AG04450 (cell line): ENCODE measurements at regions not wholly inside any gene's neighbourhood (a gene's known extent, or its start where the extent isn't known, plus 50 kb on each side); places are given as distances from the start of the nearest gene placed in this dataset.
A peak's percentile ranks its signal among the peaks of the same experiment; 100 is the strongest.

Experiments
- CTCF ChIA-PET: fragments of 300-600, 350-600 bp; formaldehyde crosslinking; extraction: SDS; loops from one replicate; lab custom pipeline; 2022; ENCODE audit warnings: antibody characterized with exemption, inconsistent platforms; lab: Charles Lee
- POLR2A ChIA-PET: fragments of 350-600 bp; formaldehyde crosslinking; extraction: SDS; loops from one replicate; lab custom pipeline; 2021; ENCODE audit warnings: antibody characterized with exemption, inconsistent platforms; lab: Yijun Ruan, JAX
- DNase-seq: peaks from one replicate; pipeline ENCODE4 v3.0.0-alpha.2; 2011; ENCODE audit warnings: low read depth, low spot score
- H3K27ac ChIP-seq: one replicate; pipeline ENCODE4 v1.5.1; 2012; ENCODE audit warnings: low read depth, low read length, control low read depth
- H3K27me3 ChIP-seq: one replicate; pipeline ENCODE4 v1.6.0; 2012; ENCODE audit warnings: low read length; ENCODE audit not compliant: control insufficient read depth, insufficient read depth
- H3K4me3 ChIP-seq: 2 replicates; pipeline ENCODE4 v1.5.1; 2011; ENCODE audit warnings: mild to moderate bottlenecking, low read depth, low read length, control low read depth
- H3K9me3 ChIP-seq: 2 replicates; pipeline ENCODE4 v1.5.1; 2012; ENCODE audit warnings: low read length; ENCODE audit not compliant: control insufficient read depth, insufficient read depth
- CTCF ChIP-seq: IDR thresholded peaks from 2 replicates; pipeline ENCODE4 v1.5.1; 2011; ENCODE audit warnings: low read depth, low read length, control low read depth, inconsistent platforms

DNA sequence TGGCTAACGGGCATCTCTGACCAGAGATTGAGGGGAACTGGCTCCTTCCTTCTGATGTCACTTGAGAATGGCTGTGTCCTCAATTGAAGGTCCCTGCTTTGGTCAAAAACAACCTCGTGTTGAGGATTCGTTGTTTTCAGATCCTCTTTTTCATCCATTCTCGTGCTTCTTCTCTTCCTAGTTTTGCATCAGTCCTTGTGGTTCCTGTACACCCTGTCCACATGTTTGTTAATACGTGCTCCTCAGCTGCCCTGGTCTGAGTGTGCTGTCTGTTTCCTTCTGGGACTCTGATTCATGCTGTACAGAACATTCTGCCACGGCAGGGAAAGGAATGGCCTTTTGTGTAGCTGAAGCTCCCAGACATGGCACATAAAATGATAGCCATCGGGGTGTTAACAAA is 863.2 kb upstream of the GOT2 start:
- no peak for TF ChIP-seq CTCF
- no peak overlapping the region for H3K27ac ChIP-seq
- H3K9me3 ChIP-seq = no peaks in the 10 kb centered on the region
- CTCF ChIA-PET = no interaction called here
- POLR2A ChIA-PET = no interaction called here
- no peak overlapping the region for H3K4me3 ChIP-seq
- no peaks in the 10 kb centered on the region for H3K27me3 ChIP-seq
- no peak for DNase-seq

GRCh38 chr16:59596693-59597092 is 862.6 kb upstream of the GOT2 start:
- POLR2A ChIA-PET = no interaction called here

GRCh38 chr16:59593194-59593661 is 859.1 kb upstream of the GOT2 start:
- H3K4me3 ChIP-seq = no peak overlapping the region
- peak; percentile 36 for DNase-seq
- CTCF ChIA-PET = no interaction called here
- no peaks in the 10 kb centered on the region for H3K27me3 ChIP-seq
- no peak overlapping the region for H3K27ac ChIP-seq
- no peak for TF ChIP-seq CTCF
- POLR2A ChIA-PET = interaction anchor here (1.5 kb wide), 1 partner anchor 41 kb away, joined by 3 read pairs; no protein-coding TSS in a partner anchor
- H3K9me3 ChIP-seq = no peaks in the 10 kb centered on the region

More at GRCh38 chr16:59596693-59597092, 862.6 kb upstream of the GOT2 start:
- no peak for TF ChIP-seq CTCF
- H3K9me3 ChIP-seq = no peaks in the 10 kb centered on the region
- no peaks in the 10 kb centered on the region for H3K27me3 ChIP-seq
- H3K27ac ChIP-seq = no peak overlapping the region
- CTCF ChIA-PET = no interaction called here
- DNase-seq = no peak
- H3K4me3 ChIP-seq = no peak overlapping the region

GRCh38 chr16:59591480-59591879 is 857.4 kb upstream of the GOT2 start:
- DNase-seq = no peak
- POLR2A ChIA-PET = no interaction called here

DNA sequence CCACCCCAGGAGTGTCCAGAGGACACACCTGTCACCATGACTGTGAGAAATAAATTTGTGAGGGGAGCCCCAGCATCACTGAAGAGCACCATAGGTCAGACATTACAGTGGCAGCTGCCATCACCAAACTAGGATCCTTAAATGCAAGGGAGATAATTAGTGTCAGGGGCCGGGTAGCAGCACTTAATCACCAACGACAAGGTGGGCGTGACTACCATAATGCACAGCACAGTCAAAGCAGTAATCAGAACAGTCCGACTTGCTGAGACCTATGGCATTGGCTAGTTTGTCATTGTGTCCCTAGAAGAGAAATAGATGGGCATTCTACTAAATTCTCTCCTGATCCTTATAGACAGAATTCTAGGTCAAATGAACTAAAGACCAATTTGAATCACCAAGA is 856.7 kb upstream of the GOT2 start:
- Histone ChIP-seq H3K27me3 (no peaks in the 10 kb centered on the region), H3K27ac (no peak overlapping the region), H3K4me3 (no peak overlapping the region), H3K9me3 (no peaks in the 10 kb centered on the region)
- TF ChIP-seq CTCF = no peak
- CTCF ChIA-PET = no interaction called here
- no peak for DNase-seq
- POLR2A ChIA-PET = no interaction called here

More at GRCh38 chr16:59591480-59591879, 857.4 kb upstream of the GOT2 start:
- no peak overlapping the region for H3K4me3 ChIP-seq
- no peak overlapping the region for H3K27ac ChIP-seq
- H3K27me3 ChIP-seq = no peaks in the 10 kb centered on the region
- no peak for TF ChIP-seq CTCF
- H3K9me3 ChIP-seq = no peaks in the 10 kb centered on the region
- CTCF ChIA-PET = no interaction called here
